RKO (cell line): ENCODE measurements at regions not wholly inside any gene's neighbourhood (a gene's known extent, or its start where the extent isn't known, plus 50 kb on each side); places are given as distances from the start of the nearest gene placed in this dataset.

Experiments
- DNase-seq: peaks from one replicate; pipeline ENCODE4 v3.0.0-alpha.2; 2016; ENCODE audit warnings: low spot score

DNA sequence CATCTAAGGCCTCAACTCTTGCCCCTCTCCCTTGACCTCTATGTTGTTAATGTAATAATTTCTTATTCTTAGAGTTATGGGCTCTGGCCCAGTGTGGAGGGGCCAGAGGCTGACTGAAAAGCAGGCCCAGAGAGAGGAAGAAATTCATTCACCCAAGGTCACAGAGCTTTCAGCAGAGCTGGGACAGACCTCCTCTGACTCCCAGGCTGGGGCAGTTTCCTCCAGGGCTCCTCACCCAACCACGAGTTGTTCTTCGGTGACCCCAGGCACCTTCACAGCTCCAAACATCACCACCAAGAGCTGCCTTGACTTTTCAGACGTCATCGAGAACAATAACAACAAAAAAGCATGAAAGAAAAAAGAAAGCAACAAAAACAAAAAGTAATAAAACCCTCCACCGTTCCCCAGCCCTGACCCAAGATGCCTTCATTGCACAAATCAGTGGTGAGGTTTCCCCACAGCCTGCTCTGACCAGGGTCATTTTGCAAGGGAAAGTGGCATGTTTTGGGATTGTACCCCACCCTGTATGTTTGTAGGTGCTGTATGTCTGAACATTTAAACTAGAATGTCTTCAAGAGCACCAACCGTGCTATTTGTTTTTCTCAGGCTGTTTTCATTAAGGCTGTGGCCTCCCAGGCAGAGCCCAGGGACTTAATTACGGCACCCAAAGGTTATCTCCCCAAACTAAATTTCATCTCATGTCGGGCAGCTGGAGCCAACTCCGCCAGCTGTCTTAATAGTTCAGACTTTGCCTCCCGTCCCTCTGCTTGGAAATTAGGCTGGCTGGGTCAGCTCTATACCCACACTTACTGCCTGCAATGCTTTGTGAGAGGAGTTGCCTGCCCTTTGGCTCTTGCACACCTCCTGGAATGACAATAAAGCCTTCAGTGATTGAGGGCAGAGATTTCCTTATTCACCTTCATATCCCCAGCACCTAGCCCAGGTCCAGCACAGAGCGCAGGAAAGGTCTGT, 173.8 kb downstream of the RPLP1 start:
- no peak for DNase-seq

- DNase-seq, result no peak
These were observed 175.0 kb downstream of the RPLP1 start for GRCh38 chr15:69627548-69628158.

- DNase-seq, result no peak
These were observed 175.9 kb downstream of the RPLP1 start for GRCh38 chr15:69628256-69629093.

DNA sequence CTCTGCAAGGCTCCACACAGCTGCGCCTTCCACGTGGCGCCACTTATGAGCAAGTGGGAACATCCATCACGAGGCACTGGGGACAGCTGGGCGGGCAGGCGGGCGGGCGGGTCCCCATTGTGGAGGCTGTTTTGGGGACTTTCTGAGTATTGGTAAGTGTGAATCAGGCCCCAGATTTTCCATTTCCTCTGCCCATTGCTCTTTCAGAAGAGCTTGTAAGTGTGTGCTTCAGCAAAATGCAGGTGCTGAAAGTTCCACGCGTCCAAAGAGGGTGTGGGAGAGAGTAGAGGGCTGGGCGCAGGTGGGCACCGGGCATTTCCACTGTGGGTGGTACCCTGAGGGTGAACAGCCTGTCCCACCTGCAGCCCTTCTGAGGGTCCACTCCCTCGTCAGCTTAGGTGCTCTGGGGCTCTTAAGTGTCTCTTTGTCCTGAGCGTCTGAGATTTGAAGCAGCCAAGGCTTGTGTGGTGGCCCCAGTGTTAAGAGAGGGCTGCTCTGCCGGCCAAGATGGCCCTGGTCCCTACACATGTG, 177.1 kb downstream of the RPLP1 start:
- no peak for DNase-seq

GRCh38 chr15:69631005-69631404, 178.4 kb downstream of the RPLP1 start:
- no peak for DNase-seq

- no peak for DNase-seq
These were observed 179.4 kb downstream of the RPLP1 start for GRCh38 chr15:69631978-69632377.

DNA sequence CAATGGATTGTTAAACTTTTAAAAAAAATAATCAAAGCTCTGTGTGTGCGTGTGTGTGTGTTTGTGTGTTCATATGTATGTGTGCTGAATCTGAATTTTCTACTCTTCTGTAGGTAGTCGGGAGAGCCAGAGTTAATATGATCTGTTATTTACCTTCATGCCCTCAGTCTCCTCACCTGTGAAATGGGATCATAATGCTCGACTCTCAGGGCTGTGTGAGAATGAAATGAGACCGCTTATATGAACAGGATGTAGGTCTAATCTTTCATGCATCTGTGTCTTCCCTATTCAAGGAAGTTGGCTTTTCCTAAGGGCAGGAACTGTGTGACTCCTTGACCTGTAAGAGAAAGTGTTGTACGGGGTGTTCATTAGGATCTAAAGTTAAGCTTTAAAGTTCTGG, 182.2 kb downstream of the RPLP1 start:
- DNase-seq, result no peak

DNA sequence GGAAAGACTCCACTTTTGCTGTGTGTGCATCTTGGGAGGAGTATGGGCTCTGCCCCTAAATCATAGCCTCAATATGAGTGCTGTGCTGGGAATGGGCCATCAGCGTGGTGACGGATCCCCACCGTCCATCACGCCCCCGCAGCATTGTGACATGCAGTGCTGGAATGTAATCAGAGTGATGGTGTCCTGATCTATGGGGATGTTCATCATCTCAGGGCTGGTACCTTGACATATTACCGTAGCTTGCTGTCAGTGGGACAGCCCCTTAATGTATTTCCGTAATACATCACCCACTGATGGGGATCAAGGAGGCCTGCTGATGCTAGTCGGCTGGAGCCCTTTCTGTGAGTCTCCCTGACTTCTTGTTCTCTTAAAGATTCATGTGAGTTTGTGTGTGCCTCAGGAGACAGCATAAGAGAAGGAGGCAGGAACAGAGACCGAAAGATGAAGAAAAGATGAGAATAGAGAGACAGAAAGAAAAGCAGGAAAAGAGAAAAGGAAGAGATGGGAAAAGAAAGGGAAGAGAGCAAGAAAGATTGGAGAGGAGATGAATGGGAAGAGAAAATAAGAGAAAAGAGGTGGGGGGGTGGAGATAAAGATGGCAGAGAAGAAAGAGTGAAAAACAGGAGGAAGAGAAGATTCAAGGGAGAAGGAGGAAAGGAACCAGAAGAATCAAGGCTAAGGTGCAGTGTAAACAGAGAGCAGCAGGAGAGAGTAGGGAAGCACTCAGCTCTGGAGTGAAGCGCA, 183.7 kb downstream of the RPLP1 start:
- DNase-seq, result no peak

- no peak for DNase-seq
These were observed 185.2 kb downstream of the RPLP1 start for GRCh38 chr15:69637818-69638217.

- no peak for DNase-seq
These were observed 190.9 kb downstream of the RPLP1 start for GRCh38 chr15:69643476-69643875.

DNA sequence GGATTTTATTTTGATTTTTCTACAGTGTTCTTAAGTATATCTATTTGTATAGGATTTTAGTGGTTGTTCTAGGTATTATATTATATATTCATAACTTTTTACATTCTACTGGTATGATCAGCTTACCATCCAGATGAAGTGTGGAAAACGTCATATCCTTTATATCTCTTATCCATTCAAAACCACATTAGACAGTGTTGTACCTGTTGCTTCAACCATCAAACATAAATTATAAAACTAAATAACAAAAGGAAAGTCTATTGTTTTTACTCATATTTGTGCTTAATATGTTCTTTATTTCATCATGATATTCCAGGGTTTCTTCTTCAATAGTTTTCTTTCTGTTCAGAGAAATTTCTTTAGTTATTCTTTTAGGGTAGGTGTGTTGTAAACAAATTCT, 191.4 kb downstream of the RPLP1 start:
- DNase-seq, result no peak

- DNase-seq, result no peak
These were observed 192.3 kb downstream of the RPLP1 start for GRCh38 chr15:69644876-69645275.

GRCh38 chr15:69647142-69647513, 194.5 kb downstream of the RPLP1 start:
- DNase-seq, result no peak

DNA sequence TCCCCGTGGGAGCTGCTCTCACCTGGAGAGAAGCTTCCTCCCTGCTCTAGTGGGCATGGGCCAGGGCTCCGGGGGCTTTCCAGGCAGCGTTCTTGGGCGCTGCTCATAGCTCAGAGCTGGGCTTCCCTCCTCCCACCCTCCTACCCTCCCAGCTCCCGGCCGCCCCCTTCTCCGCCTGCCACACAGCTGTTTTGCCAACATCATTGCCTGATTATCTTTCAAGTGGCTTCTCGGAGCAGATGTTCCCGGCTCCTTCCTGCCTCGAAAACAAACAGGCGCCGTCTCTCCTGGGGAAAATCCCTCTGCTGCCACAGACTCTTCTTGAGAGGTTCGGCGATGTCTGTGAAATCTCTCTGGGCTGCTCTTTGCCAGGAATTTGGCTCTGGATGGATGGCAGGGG, 195.6 kb downstream of the RPLP1 start:
- no peak for DNase-seq

DNA sequence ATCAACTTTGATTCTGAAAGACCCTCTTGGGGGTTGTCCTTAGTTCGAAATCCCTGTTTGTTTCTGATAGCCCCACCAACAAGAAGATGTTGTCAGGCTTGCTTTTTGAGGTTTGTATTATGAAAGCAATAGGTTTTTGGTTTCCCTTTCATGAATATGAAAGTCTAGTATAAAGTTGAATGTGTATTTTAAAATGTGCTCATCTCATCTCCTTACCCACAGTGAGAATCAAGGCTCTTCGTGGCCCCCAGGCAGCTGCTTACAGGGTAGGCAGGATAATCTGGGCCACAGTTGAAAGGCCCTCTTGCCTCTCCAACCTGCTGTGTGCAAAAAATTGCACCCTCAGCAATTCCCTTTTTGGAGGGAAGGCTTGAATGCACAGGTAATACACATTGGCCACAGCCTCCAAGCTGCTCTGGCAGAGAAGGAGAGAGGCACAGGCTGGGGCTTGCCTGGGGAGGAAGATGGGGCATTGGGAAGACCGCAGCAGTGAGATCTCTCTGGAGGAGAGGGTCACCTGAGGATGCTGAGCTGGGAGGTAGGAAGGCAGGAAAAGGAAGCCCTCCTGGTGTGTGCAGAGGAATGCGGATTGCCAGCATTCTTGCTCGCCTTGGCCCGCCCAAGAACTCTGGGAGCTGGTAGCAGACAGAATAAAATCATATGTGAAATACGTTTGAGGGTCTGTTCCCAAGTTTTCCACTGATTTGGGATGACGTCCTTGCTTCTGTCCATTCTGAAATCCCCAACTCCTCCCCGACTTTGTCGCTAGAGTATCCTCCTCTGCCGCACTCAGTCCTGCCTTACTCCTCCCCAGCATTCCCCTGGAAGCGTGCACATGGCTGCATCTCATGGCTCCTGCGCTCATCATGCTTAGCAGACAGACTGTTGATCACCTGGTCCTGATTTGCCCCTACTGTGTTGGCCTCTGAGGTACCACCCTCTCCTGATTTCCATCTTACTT, 196.4 kb downstream of the RPLP1 start:
- DNase-seq, result no peak

- no peak for DNase-seq
These were observed 199.7 kb downstream of the RPLP1 start for GRCh38 chr15:69652293-69652692.

DNA sequence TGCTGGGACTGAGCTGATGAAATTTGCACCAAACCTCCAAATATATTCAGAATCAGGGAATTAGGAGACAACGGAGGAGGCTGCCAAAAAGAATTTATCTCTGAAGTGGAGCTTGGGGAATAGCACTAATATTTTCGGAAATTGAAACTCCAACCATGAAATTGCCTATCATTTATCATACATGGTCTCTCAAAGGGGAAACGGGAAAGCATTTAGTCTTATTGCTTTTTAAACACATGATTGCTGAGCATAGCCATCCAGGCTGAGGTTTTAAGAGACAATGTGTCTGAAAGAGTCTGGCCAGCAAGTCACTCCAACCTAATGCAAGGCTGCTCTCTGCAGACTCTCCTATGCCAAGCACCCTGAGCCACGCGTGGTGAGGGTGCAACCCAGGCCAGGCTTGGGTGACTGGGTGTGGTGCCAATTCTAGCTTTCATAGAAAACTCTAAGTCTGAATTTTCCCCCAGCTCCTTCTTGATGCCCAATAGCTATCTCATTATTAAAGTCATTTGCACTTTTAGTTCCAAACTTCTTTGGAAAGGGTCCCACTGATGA, 200.2 kb downstream of the RPLP1 start:
- no peak for DNase-seq

DNA sequence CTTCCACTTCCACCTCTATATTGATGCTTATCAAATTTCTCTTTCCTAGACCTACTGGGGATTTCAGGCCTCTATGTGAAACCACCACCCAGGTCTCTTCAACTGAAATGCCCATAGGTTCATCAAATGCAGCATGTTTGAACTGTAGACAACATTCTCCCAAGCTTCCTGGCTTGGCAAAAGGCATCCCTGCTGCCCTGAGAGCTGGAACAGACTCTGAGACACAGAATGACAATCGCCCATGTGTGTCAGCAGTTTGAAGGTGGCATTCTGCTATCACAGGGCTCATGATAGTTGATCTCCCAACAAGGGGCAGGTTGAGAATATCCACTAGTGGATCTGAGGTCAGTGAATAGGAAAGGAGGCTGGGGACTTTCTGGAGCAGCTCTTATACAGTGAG, 200.7 kb downstream of the RPLP1 start:
- DNase-seq, result no peak

GRCh38 chr15:69653846-69654245, 201.2 kb downstream of the RPLP1 start:
- DNase-seq, result no peak
